Fibroblast of lung (primary cell): ENCODE measurements at regions not wholly inside any gene's neighbourhood (a gene's known extent, or its start where the extent isn't known, plus 50 kb on each side); places are given as distances from the start of the nearest gene placed in this dataset.

Experiments used
- CTCF ChIP-seq, 2 donors: IDR thresholded peaks in 1 of 2; conservative IDR thresholded peaks in 1 of 2; 1 replicate in 1 of 2; 2 replicates in 1 of 2; pipeline ENCODE4 v1.5.1; 2011 to 2012; ENCODE audit warnings: low read length in 2 of 2, control low read depth in 1 of 2, inconsistent platforms in 1 of 2, low read depth in 1 of 2, mild to moderate bottlenecking in 1 of 2
- EZH2 ChIP-seq: IDR thresholded peaks from 2 replicates; pipeline ENCODE4 v1.5.1; 2012; ENCODE audit warnings: low read length, control low read depth, mild to moderate bottlenecking; ENCODE audit errors: missing control alignments

- TF ChIP-seq CTCF (conservative IDR thresholded peaks at IDR 0.05 in 1 of 2, IDR thresholded peaks at IDR 0.05 in 1 of 2; ENCODE audit: low read depth in 1 of 2, low read length in 2 of 2): no peak
- no peak for TF ChIP-seq EZH2
Observed at GRCh38 chr6:19416811-19417210, 420.4 kb upstream of the ID4 start.
